HUES6 (cell line): ENCODE measurements at regions not wholly inside any gene's neighbourhood (a gene's known extent, or its start where the extent isn't known, plus 50 kb on each side); places are given as distances from the start of the nearest gene placed in this dataset.

Experiments
- H3K27ac ChIP-seq: 2 replicates; pipeline ENCODE4 v1.7.0; 2013; ENCODE audit warnings: low read depth, mild to moderate bottlenecking, low read length, inconsistent platforms
- H3K27me3 ChIP-seq: 2 replicates; pipeline ENCODE4 v1.6.1; 2013; ENCODE audit warnings: low read length; ENCODE audit not compliant: control insufficient read depth, insufficient read depth
- H3K36me3 ChIP-seq: 2 replicates; pipeline ENCODE4 v1.6.1; 2013; ENCODE audit warnings: low read length; ENCODE audit not compliant: control insufficient read depth, insufficient read depth
- H3K4me1 ChIP-seq: 2 replicates; pipeline ENCODE4 v1.6.1; 2013; ENCODE audit warnings: low read length; ENCODE audit not compliant: control insufficient read depth, insufficient read depth
- H3K4me3 ChIP-seq: 2 replicates; pipeline ENCODE4 v1.5.1; 2013; ENCODE audit warnings: low read depth, low read length
- H3K9ac ChIP-seq: one replicate; pipeline ENCODE4 v1.6.1; 2013; ENCODE audit warnings: mild to moderate bottlenecking, low read length
- H3K9me3 ChIP-seq: 2 replicates; pipeline ENCODE4 v1.6.1; 2013; ENCODE audit warnings: low read depth, low read length; ENCODE audit not compliant: control insufficient read depth, insufficient read depth

- H3K27ac ChIP-seq, result no peak overlapping the region
- H3K9me3 ChIP-seq, result no peaks in the 10 kb centered on the region
- H3K9ac ChIP-seq, result no peak overlapping the region
- no peaks in the 10 kb centered on the region for H3K27me3 ChIP-seq
- peaks cover 12% of the 10 kb centered on the region; the same call in 1 of the 2 replicates for H3K36me3 ChIP-seq
- H3K4me3 ChIP-seq, result no peak overlapping the region
- no peaks in the 10 kb centered on the region for H3K4me1 ChIP-seq
Measured at GRCh38 chr16:27684047-27684446, 134.1 kb downstream of the KATNIP start.

- H3K9ac ChIP-seq, result no peak overlapping the region
- H3K4me3 ChIP-seq, result no peak overlapping the region
- peaks cover 12% of the 10 kb centered on the region; the same call in 1 of the 2 replicates for H3K36me3 ChIP-seq
- no peaks in the 10 kb centered on the region for H3K27me3 ChIP-seq
- no peaks in the 10 kb centered on the region for H3K4me1 ChIP-seq
- no peak overlapping the region for H3K27ac ChIP-seq
- H3K9me3 ChIP-seq, result no peaks in the 10 kb centered on the region
Measured at GRCh38 chr16:27685807-27686206, 135.9 kb downstream of the KATNIP start.

- no peaks in the 10 kb centered on the region for H3K4me1 ChIP-seq
- no peak overlapping the region for H3K4me3 ChIP-seq
- peaks cover 12% of the 10 kb centered on the region; the same call in 1 of the 2 replicates for H3K36me3 ChIP-seq
- no peaks in the 10 kb centered on the region for H3K27me3 ChIP-seq
- no peaks in the 10 kb centered on the region for H3K9me3 ChIP-seq
- no peak overlapping the region for H3K9ac ChIP-seq
- no peak overlapping the region for H3K27ac ChIP-seq
Measured at GRCh38 chr16:27686926-27687325, 137.0 kb downstream of the KATNIP start.

GRCh38 chr16:27687605-27688004, 137.7 kb downstream of the KATNIP start:
- H3K27ac ChIP-seq, result no peak overlapping the region
- H3K4me1 ChIP-seq, result no peaks in the 10 kb centered on the region
- no peaks in the 10 kb centered on the region for H3K27me3 ChIP-seq

GRCh38 chr16:27689711-27690110, 139.8 kb downstream of the KATNIP start:
- H3K27ac ChIP-seq, result no peak overlapping the region
- H3K4me3 ChIP-seq, result no peak overlapping the region
- no peaks in the 10 kb centered on the region for H3K36me3 ChIP-seq
- H3K4me1 ChIP-seq, result no peaks in the 10 kb centered on the region
- H3K27me3 ChIP-seq, result no peaks in the 10 kb centered on the region
- no peaks in the 10 kb centered on the region for H3K9me3 ChIP-seq
- no peak overlapping the region for H3K9ac ChIP-seq

More at GRCh38 chr16:27687605-27688004, 137.7 kb downstream of the KATNIP start:
- Histone ChIP-seq H3K9ac (no peak overlapping the region), H3K4me3 (no peak overlapping the region), H3K36me3 (peaks cover 6% of the 10 kb centered on the region; the same call in 1 of the 2 replicates), H3K9me3 (no peaks in the 10 kb centered on the region)

GRCh38 chr16:27690608-27691007, 140.7 kb downstream of the KATNIP start:
- Histone ChIP-seq H3K9ac (no peak overlapping the region), H3K36me3 (no peaks in the 10 kb centered on the region), H3K27ac (no peak overlapping the region), H3K9me3 (no peaks in the 10 kb centered on the region), H3K27me3 (no peaks in the 10 kb centered on the region), H3K4me3 (no peak overlapping the region), H3K4me1 (no peaks in the 10 kb centered on the region)

- H3K27me3 ChIP-seq, result no peaks in the 10 kb centered on the region
- H3K27ac ChIP-seq, result no peak overlapping the region
- no peaks in the 10 kb centered on the region for H3K36me3 ChIP-seq
- H3K4me1 ChIP-seq, result no peaks in the 10 kb centered on the region
- no peak overlapping the region for H3K9ac ChIP-seq
- no peaks in the 10 kb centered on the region for H3K9me3 ChIP-seq
- no peak overlapping the region for H3K4me3 ChIP-seq
Measured at GRCh38 chr16:27691721-27692120, 141.8 kb downstream of the KATNIP start.

- Histone ChIP-seq H3K9ac (no peak overlapping the region), H3K4me3 (no peak overlapping the region), H3K36me3 (no peaks in the 10 kb centered on the region), H3K4me1 (no peaks in the 10 kb centered on the region), H3K27me3 (no peaks in the 10 kb centered on the region), H3K9me3 (no peaks in the 10 kb centered on the region), H3K27ac (no peak overlapping the region)
Measured at GRCh38 chr16:27692576-27692975, 142.6 kb downstream of the KATNIP start.

- H3K9me3 ChIP-seq, result no peaks in the 10 kb centered on the region
- H3K4me1 ChIP-seq, result peaks cover 7% of the 10 kb centered on the region; the same call in 1 of the 2 replicates
- no peaks in the 10 kb centered on the region for H3K36me3 ChIP-seq
- no peaks in the 10 kb centered on the region for H3K27me3 ChIP-seq
- no peak overlapping the region for H3K4me3 ChIP-seq
- H3K9ac ChIP-seq, result no peak overlapping the region
- no peak overlapping the region for H3K27ac ChIP-seq
Measured at GRCh38 chr16:27695161-27695560, 145.2 kb downstream of the KATNIP start.

GRCh38 chr16:27698266-27698665, 148.3 kb downstream of the KATNIP start:
- no peak overlapping the region for H3K9ac ChIP-seq
- H3K27ac ChIP-seq, result no peak overlapping the region
- H3K36me3 ChIP-seq, result no peaks in the 10 kb centered on the region
- H3K9me3 ChIP-seq, result no peaks in the 10 kb centered on the region
- H3K27me3 ChIP-seq, result no peaks in the 10 kb centered on the region
- peaks cover 10% of the 10 kb centered on the region for H3K4me1 ChIP-seq
- H3K4me3 ChIP-seq, result no peak overlapping the region

- Histone ChIP-seq H3K36me3 (no peaks in the 10 kb centered on the region), H3K9ac (no peak overlapping the region), H3K27me3 (no peaks in the 10 kb centered on the region), H3K9me3 (no peaks in the 10 kb centered on the region), H3K4me3 (no peak overlapping the region), H3K4me1 (peaks cover 15% of the 10 kb centered on the region), H3K27ac (no peak overlapping the region)
Measured at GRCh38 chr16:27698746-27699145, 148.8 kb downstream of the KATNIP start.

- Histone ChIP-seq H3K4me1 (peaks cover 19% of the 10 kb centered on the region), H3K4me3 (no peak overlapping the region), H3K9me3 (no peaks in the 10 kb centered on the region), H3K36me3 (peaks cover 2% of the 10 kb centered on the region; the same call in 1 of the 2 replicates), H3K9ac (no peak overlapping the region), H3K27me3 (no peaks in the 10 kb centered on the region), H3K27ac (no peak overlapping the region)
Measured at GRCh38 chr16:27699540-27699939, 149.6 kb downstream of the KATNIP start.
